B cell (primary cell): ENCODE measurements at regions not wholly inside any gene's neighbourhood (a gene's known extent, or its start where the extent isn't known, plus 50 kb on each side); places are given as distances from the start of the nearest gene placed in this dataset.

Source experiments
- ATAC-seq: fragments of 200-7000 bp; cut with Tn5 transposase; one replicate; pipeline ENCODE4 v1.10.0; 2021; ENCODE audit warnings: low read depth, mild to moderate bottlenecking, moderate number of reproducible peaks, moderate library complexity
- CTCF ChIA-PET: fragments of 350-600 bp; sonication (Branson Sonifier 250); formaldehyde crosslinking; loops from one replicate; lab custom pipeline; 2021; ENCODE audit warnings: antibody characterized with exemption, inconsistent platforms; lab: Charles Lee
- POLR2A ChIA-PET: fragments of 350-600 bp; sonication (Branson Sonifier 250); formaldehyde crosslinking; loops from one replicate; lab custom pipeline; 2021; ENCODE audit warnings: antibody characterized with exemption; lab: Charles Lee
- DNase-seq: peaks from one replicate; pipeline ENCODE4 v3.0.0; 2013
- H2AFZ ChIP-seq: 2 replicates; pipeline ENCODE4 v1.6.1; 2012; ENCODE audit warnings: mild to moderate bottlenecking, low read depth, low read length; ENCODE audit not compliant: insufficient read depth, poor library complexity, severe bottlenecking
- H3K27ac ChIP-seq, 2 donors: 1 replicate in 1 of 2; 2 replicates in 1 of 2; pipeline ENCODE4 v1.5.1; 2012 to 2013; ENCODE audit warnings: low read length in 2 of 2, mild to moderate bottlenecking in 2 of 2, moderate library complexity in 1 of 2
- H3K27me3 ChIP-seq, 4 experiments: fragments of 200-600 bp in 1 of 4; sonication (generic) in 1 of 4; replicated peaks in 1 of 4; 1 replicate in 2 of 4; 2 replicates in 2 of 4; pipeline versions ENCODE4 v1.6.1 to v1.7.0; 2013 to 2016; ENCODE audit warnings: low read length in 3 of 4, mild to moderate bottlenecking in 2 of 4, mixed read lengths in 1 of 4, moderate library complexity in 1 of 4; ENCODE audit not compliant: insufficient read depth in 4 of 4, control insufficient read depth in 3 of 4; ENCODE audit errors: control extremely low read depth in 1 of 4
- H3K36me3 ChIP-seq, 2 experiments: replicated peaks in 1 of 2; 1 replicate in 1 of 2; 2 replicates in 1 of 2; pipeline versions ENCODE4 v1.6.1 to v1.7.1; 2013; ENCODE audit warnings: low read length in 1 of 2; ENCODE audit not compliant: insufficient read depth in 2 of 2, control insufficient read depth in 1 of 2; ENCODE audit errors: control extremely low read depth in 1 of 2, extremely low read depth in 1 of 2
- H3K4me1 ChIP-seq, 2 donors: fragments of 200-600 bp in 1 of 2; sonication (generic) in 1 of 2; 1 replicate in 1 of 2; 2 replicates in 1 of 2; pipeline versions ENCODE4 v1.5.1 to v1.6.1; 2013 to 2017; ENCODE audit warnings: low read length in 2 of 2; ENCODE audit not compliant: control insufficient read depth in 2 of 2, insufficient read depth in 2 of 2
- H3K4me2 ChIP-seq: replicated peaks from 2 replicates; pipeline ENCODE3; 2012; ENCODE audit warnings: mild to moderate bottlenecking, low read depth, low read length; ENCODE audit not compliant: poor library complexity, severe bottlenecking
- H3K4me3 ChIP-seq, 5 experiments: fragments of 200-600 bp in 1 of 5; sonication (generic) in 1 of 5; 1 replicate in 3 of 5; 2 replicates in 2 of 5; pipeline versions ENCODE4 v1.5.1 to v1.7.0; 2011 to 2016; ENCODE audit warnings: low read length in 4 of 5, mild to moderate bottlenecking in 4 of 5, low read depth in 2 of 5, control low read depth in 1 of 5, moderate library complexity in 1 of 5; ENCODE audit not compliant: insufficient read depth in 1 of 5; ENCODE audit errors: control extremely low read depth in 1 of 5, extremely low read depth in 1 of 5
- H3K79me2 ChIP-seq: fragments of 200-600 bp; sonication (generic); one replicate; pipeline ENCODE4 v1.6.0; 2016; ENCODE audit warnings: low read length; ENCODE audit not compliant: control insufficient read depth, insufficient read depth
- H3K9ac ChIP-seq: fragments of 200-600 bp; sonication (generic); 2 replicates; pipeline ENCODE4 v1.6.1; 2017; ENCODE audit warnings: mild to moderate bottlenecking, low read length, moderate library complexity
- H3K9me3 ChIP-seq, 3 donors: one replicate each; pipeline versions ENCODE4 v1.6.1 to v1.7.1; 2013; ENCODE audit warnings: low read length in 2 of 3; ENCODE audit not compliant: control insufficient read depth in 2 of 3, insufficient read depth in 1 of 3; ENCODE audit errors: control extremely low read depth in 1 of 3
- H4K20me1 ChIP-seq: 2 replicates; pipeline ENCODE4 v1.6.0; 2012; ENCODE audit warnings: mild to moderate bottlenecking, low read length; ENCODE audit not compliant: insufficient read depth, control insufficient read depth, poor library complexity, severe bottlenecking
- H3K27ac Mint-ChIP-seq: one replicate; pipeline ENCODE4 v1.8.0; 2021; ENCODE audit warnings: mixed read lengths
- H3K27me3 Mint-ChIP-seq: one replicate; pipeline ENCODE4 v1.8.0; 2021; ENCODE audit warnings: mixed read lengths
- H3K4me1 Mint-ChIP-seq: one replicate; pipeline ENCODE4 v1.8.0; 2021; ENCODE audit warnings: mixed read lengths
- H3K4me3 Mint-ChIP-seq: one replicate; pipeline ENCODE4 v1.8.0; 2021; ENCODE audit warnings: mixed read lengths
- H3K9me3 Mint-ChIP-seq: one replicate; pipeline ENCODE4 v1.8.0; 2022; ENCODE audit warnings: mixed read lengths; ENCODE audit not compliant: insufficient read depth
- EZH2 ChIP-seq: IDR thresholded peaks from 2 replicates; pipeline ENCODE4 v1.6.1; 2012; ENCODE audit warnings: borderline replicate concordance, low read depth, mild to moderate bottlenecking, moderate library complexity, low read length; ENCODE audit not compliant: insufficient read depth, poor library complexity, severe bottlenecking
- WGBS: methylation state at CpG from one replicate; pipeline ENCODE4 v1.1.5; 2013; ENCODE audit warnings: missing lambda C conversion rate; ENCODE audit not compliant: insufficient coverage; 5-methylcytosine and 5-hydroxymethylcytosine counted together
- intact Hi-C: fragments of 100-400 bp; cut with micrococcal nuclease; formaldehyde crosslinking; loops from one replicate; pipeline ENCODE4 v1.10.0; 2022
- TF ChIP-seq, protein P1 (sequence below): fragments of 200-600 bp; IDR thresholded peaks from one replicate; pipeline ENCODE4 v1.8.0; 2022; ENCODE audit warnings: antibody characterized with exemption, mild to moderate bottlenecking

DNA sequence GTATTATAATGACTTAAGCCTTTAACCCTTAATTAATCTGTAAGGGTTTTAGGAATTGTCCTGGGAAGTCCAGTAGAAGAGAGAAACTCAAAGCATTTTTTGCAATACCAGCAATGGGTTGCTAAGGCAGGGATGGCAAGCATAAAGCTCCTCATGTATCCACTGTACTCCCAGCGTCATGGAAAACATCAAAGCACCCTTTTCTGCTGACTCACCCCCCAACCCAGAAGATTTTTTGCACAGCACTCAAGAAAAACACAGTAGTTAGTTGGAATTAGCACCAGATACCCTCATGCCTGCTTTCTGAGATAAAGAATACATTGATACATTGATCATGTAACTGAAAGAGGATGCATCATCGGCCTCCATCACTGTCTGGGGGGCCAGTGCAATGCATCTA, 199.1 kb upstream of the CNOT2 start:
- WGBS = no CpG with 5 or more reads among the region's 2 CpGs
- no peak overlapping the region for H3K4me3 ChIP-seq

DNA sequence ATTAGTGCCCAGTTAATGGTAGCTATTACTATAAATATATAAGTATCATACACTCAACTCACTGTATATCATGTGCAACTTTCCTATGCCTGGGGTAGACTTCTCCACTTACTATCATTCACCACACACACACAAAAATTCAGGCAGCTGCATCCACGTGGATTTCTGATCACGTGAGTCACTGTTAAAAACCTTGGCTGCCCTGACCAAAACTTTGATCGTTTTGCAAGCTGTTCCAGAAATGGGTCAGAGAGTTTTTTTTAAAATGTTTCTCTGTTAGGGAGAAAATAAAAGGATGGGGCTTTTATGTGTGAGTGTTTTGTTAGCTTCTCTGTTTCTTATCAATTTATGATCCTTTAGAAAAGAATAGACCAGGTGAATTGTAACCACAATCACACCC, 198.2 kb upstream of the CNOT2 start:
- intact Hi-C loops = no loop called here
- Mint-ChIP-seq H3K4me3 (no peak overlapping the region), H3K4me1 (peaks cover 4% of the 10 kb centered on the region), H3K27me3 (no peaks in the 10 kb centered on the region), H3K27ac (no peak overlapping the region), H3K9me3 (no peaks in the 10 kb centered on the region)
- TF ChIP-seq EZH2 = no peak
- TF ChIP-seq, protein P1, sequence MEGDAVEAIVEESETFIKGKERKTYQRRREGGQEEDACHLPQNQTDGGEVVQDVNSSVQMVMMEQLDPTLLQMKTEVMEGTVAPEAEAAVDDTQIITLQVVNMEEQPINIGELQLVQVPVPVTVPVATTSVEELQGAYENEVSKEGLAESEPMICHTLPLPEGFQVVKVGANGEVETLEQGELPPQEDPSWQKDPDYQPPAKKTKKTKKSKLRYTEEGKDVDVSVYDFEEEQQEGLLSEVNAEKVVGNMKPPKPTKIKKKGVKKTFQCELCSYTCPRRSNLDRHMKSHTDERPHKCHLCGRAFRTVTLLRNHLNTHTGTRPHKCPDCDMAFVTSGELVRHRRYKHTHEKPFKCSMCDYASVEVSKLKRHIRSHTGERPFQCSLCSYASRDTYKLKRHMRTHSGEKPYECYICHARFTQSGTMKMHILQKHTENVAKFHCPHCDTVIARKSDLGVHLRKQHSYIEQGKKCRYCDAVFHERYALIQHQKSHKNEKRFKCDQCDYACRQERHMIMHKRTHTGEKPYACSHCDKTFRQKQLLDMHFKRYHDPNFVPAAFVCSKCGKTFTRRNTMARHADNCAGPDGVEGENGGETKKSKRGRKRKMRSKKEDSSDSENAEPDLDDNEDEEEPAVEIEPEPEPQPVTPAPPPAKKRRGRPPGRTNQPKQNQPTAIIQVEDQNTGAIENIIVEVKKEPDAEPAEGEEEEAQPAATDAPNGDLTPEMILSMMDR = no peak
- 80% methylated on average over 1 of the region's 3 CpGs for WGBS
- H3K9ac ChIP-seq = no peak overlapping the region
- ChIA-PET POLR2A (no interaction called here), CTCF (no interaction called here)
- no peak overlapping the region for H3K27ac ChIP-seq
- H3K4me2 ChIP-seq = no peak overlapping the region
- no peak for DNase-seq
- no peaks in the 10 kb centered on the region for H4K20me1 ChIP-seq
- H3K4me3 ChIP-seq = no peak overlapping the region
- H3K4me1 ChIP-seq = peaks cover 4 to 7% of the 10 kb centered on the region in 2 donors
- no peaks in the 10 kb centered on the region for H3K79me2 ChIP-seq
- ATAC-seq = no peak
- H3K27me3 ChIP-seq = no peaks in the 10 kb centered on the region
- H3K36me3 ChIP-seq = no peaks in the 10 kb centered on the region
- H3K9me3 ChIP-seq = no peaks in the 10 kb centered on the region
- H2AFZ ChIP-seq = no peak overlapping the region

More for the DNA sequence above, 199.1 kb upstream of the CNOT2 start:
- no peaks in the 10 kb centered on the region for H4K20me1 ChIP-seq
- H3K4me1 ChIP-seq = no peaks in the 10 kb centered on the region
- Mint-ChIP-seq H3K4me1 (no peaks in the 10 kb centered on the region), H3K9me3 (no peaks in the 10 kb centered on the region), H3K27me3 (no peaks in the 10 kb centered on the region), H3K27ac (no peak overlapping the region), H3K4me3 (no peak overlapping the region)
- intact Hi-C loops = no loop called here
- H3K27ac ChIP-seq = no peak overlapping the region
- H3K9me3 ChIP-seq = no peaks in the 10 kb centered on the region
- TF ChIP-seq EZH2 = no peak
- TF ChIP-seq, protein P1 = no peak
- ChIA-PET CTCF (no interaction called here), POLR2A (no interaction called here)
- no peak overlapping the region for H3K9ac ChIP-seq
- no peaks in the 10 kb centered on the region for H3K79me2 ChIP-seq
- no peak for ATAC-seq
- DNase-seq = no peak
- H3K36me3 ChIP-seq = no peaks in the 10 kb centered on the region
- no peaks in the 10 kb centered on the region for H3K27me3 ChIP-seq
- no peak overlapping the region for H3K4me2 ChIP-seq
- no peak overlapping the region for H2AFZ ChIP-seq
